HL-60 (cell line): ENCODE measurements at regions not wholly inside any gene's neighbourhood (a gene's known extent, or its start where the extent isn't known, plus 50 kb on each side); places are given as distances from the start of the nearest gene placed in this dataset.
"Not testable (repeated sequence)": the region's sequence is repeated elsewhere in the genome, so short reads cannot be mapped to it uniquely, and the experiment has no call there.

ENCODE experiments used
- GABPA ChIP-seq: IDR thresholded peaks from 2 replicates; pipeline ENCODE4 v1.6.1; 2012; ENCODE audit warnings: low read depth
- POLR2AphosphoS5 ChIP-seq: IDR thresholded peaks from 2 replicates; pipeline ENCODE4 v1.6.1; 2012; ENCODE audit warnings: low read depth
- SPI1 ChIP-seq: IDR thresholded peaks from 2 replicates; pipeline ENCODE4 v1.6.1; 2012; ENCODE audit warnings: low read depth, mild to moderate bottlenecking, borderline replicate concordance
- TF ChIP-seq, protein P1 (sequence below): IDR thresholded peaks from one replicate; pipeline ENCODE4 v1.5.1; 2011; ENCODE audit warnings: low read length, control low read depth, inconsistent platforms; ENCODE audit not compliant: insufficient read depth
- TF ChIP-seq, protein P2 (sequence below): IDR thresholded peaks from 2 replicates; pipeline ENCODE4 v1.6.1; 2012; ENCODE audit warnings: low read depth; ENCODE audit not compliant: insufficient replicate concordance

DNA sequence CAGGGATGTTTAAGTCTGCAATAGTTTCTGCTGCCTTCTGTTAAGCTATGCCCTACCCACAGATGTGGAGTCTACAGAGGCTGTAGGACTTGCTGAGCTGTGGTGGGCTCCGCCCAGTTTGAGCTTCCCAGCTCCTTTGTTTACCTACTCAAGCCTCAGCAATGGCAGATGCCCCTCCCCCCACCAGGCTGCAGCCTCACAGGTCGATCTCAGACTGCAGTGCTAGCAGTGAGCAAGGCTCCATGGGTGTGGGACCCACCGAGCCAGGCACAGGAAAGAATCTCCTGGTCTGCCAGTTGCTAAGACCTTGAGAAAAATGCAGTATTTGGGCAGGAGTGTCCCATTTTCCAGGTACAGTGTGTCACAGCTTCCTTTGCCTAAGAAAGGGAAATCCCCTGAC, 435.2 kb upstream of the TOM1L1 start:
- TF ChIP-seq, protein P1, sequence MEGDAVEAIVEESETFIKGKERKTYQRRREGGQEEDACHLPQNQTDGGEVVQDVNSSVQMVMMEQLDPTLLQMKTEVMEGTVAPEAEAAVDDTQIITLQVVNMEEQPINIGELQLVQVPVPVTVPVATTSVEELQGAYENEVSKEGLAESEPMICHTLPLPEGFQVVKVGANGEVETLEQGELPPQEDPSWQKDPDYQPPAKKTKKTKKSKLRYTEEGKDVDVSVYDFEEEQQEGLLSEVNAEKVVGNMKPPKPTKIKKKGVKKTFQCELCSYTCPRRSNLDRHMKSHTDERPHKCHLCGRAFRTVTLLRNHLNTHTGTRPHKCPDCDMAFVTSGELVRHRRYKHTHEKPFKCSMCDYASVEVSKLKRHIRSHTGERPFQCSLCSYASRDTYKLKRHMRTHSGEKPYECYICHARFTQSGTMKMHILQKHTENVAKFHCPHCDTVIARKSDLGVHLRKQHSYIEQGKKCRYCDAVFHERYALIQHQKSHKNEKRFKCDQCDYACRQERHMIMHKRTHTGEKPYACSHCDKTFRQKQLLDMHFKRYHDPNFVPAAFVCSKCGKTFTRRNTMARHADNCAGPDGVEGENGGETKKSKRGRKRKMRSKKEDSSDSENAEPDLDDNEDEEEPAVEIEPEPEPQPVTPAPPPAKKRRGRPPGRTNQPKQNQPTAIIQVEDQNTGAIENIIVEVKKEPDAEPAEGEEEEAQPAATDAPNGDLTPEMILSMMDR = not testable (repeated sequence)
- not testable (repeated sequence) for TF ChIP-seq POLR2AphosphoS5, GABPA, SPI1
- TF ChIP-seq, protein P2, sequence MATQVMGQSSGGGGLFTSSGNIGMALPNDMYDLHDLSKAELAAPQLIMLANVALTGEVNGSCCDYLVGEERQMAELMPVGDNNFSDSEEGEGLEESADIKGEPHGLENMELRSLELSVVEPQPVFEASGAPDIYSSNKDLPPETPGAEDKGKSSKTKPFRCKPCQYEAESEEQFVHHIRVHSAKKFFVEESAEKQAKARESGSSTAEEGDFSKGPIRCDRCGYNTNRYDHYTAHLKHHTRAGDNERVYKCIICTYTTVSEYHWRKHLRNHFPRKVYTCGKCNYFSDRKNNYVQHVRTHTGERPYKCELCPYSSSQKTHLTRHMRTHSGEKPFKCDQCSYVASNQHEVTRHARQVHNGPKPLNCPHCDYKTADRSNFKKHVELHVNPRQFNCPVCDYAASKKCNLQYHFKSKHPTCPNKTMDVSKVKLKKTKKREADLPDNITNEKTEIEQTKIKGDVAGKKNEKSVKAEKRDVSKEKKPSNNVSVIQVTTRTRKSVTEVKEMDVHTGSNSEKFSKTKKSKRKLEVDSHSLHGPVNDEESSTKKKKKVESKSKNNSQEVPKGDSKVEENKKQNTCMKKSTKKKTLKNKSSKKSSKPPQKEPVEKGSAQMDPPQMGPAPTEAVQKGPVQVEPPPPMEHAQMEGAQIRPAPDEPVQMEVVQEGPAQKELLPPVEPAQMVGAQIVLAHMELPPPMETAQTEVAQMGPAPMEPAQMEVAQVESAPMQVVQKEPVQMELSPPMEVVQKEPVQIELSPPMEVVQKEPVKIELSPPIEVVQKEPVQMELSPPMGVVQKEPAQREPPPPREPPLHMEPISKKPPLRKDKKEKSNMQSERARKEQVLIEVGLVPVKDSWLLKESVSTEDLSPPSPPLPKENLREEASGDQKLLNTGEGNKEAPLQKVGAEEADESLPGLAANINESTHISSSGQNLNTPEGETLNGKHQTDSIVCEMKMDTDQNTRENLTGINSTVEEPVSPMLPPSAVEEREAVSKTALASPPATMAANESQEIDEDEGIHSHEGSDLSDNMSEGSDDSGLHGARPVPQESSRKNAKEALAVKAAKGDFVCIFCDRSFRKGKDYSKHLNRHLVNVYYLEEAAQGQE = not testable (repeated sequence)
